Fibroblast of villous mesenchyme (primary cell): ENCODE measurements at regions not wholly inside any gene's neighbourhood (a gene's known extent, or its start where the extent isn't known, plus 50 kb on each side); places are given as distances from the start of the nearest gene placed in this dataset.
"Not testable (repeated sequence)": the region's sequence is repeated elsewhere in the genome, so short reads cannot be mapped to it uniquely, and the experiment has no call there.

Source experiments
- DNase-seq: peaks from one replicate; pipeline ENCODE4 v3.0.0-alpha.2; 2010; ENCODE audit warnings: low read depth
- H3K4me3 ChIP-seq: 2 replicates; pipeline ENCODE4 v1.5.1; 2011; ENCODE audit warnings: low read depth, mild to moderate bottlenecking, low read length
- TF ChIP-seq, protein P1 (sequence below): IDR thresholded peaks from 2 replicates; pipeline ENCODE4 v1.5.1; 2012; ENCODE audit warnings: low read depth, mild to moderate bottlenecking, low read length; ENCODE audit not compliant: insufficient read depth

GRCh38 chr9:68627104-68627503, 77.9 kb upstream of the PIP5K1B start:
- no peak overlapping the region for H3K4me3 ChIP-seq
- DNase-seq: no peak
- TF ChIP-seq, protein P1, sequence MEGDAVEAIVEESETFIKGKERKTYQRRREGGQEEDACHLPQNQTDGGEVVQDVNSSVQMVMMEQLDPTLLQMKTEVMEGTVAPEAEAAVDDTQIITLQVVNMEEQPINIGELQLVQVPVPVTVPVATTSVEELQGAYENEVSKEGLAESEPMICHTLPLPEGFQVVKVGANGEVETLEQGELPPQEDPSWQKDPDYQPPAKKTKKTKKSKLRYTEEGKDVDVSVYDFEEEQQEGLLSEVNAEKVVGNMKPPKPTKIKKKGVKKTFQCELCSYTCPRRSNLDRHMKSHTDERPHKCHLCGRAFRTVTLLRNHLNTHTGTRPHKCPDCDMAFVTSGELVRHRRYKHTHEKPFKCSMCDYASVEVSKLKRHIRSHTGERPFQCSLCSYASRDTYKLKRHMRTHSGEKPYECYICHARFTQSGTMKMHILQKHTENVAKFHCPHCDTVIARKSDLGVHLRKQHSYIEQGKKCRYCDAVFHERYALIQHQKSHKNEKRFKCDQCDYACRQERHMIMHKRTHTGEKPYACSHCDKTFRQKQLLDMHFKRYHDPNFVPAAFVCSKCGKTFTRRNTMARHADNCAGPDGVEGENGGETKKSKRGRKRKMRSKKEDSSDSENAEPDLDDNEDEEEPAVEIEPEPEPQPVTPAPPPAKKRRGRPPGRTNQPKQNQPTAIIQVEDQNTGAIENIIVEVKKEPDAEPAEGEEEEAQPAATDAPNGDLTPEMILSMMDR: no peak

DNA sequence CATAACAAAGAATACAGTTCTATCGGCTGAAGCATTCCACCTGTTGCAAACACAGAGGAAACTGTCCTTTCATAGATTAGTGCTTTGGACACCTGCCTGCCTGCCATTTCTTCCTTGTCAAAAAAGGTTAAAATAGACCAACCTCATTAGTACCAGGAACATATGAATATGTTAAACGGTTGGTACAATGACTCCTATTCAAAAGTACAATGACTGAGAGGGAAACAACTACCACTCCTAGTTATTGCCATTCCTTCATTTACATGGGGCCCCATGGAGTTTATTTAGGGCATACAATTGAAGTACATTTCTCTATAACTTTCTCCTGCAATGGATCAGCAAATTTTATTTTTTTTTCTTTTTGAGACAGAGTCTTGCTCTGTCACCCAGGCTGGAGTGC, 77.4 kb upstream of the PIP5K1B start:
- TF ChIP-seq, protein P1: no peak

GRCh38 chr9:68629042-68629441, 76.0 kb upstream of the PIP5K1B start:
- no peak for DNase-seq
- TF ChIP-seq, protein P1: no peak
- H3K4me3 ChIP-seq: no peak overlapping the region

More for the DNA sequence above, 77.4 kb upstream of the PIP5K1B start:
- no peak overlapping the region for H3K4me3 ChIP-seq
- no peak for DNase-seq

- TF ChIP-seq, protein P1: no peak
- H3K4me3 ChIP-seq: no peak overlapping the region
- no peak for DNase-seq
These were observed 73.2 kb upstream of the PIP5K1B start for GRCh38 chr9:68631811-68632210.

DNA sequence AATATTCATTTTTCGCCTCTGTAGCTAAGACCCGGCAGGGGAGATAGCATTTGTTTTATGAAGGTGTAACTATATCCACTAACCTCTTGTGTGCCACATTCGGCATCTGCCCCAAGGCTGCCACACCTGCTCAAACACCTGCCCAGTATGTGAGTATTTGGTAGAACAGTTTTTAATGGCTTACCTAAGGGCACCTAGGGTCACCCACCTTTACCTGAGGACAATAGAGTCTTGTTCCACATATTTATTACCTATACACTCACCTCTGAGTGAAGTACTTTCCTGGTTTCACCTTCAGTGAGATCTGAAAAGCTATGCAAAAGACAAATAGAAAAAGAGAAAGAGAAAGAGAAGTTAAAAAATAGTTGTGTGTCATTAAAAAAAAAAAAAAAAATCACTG, 68.0 kb upstream of the PIP5K1B start:
- TF ChIP-seq, protein P1: no peak
- H3K4me3 ChIP-seq: no peak overlapping the region
- DNase-seq: no peak

DNA sequence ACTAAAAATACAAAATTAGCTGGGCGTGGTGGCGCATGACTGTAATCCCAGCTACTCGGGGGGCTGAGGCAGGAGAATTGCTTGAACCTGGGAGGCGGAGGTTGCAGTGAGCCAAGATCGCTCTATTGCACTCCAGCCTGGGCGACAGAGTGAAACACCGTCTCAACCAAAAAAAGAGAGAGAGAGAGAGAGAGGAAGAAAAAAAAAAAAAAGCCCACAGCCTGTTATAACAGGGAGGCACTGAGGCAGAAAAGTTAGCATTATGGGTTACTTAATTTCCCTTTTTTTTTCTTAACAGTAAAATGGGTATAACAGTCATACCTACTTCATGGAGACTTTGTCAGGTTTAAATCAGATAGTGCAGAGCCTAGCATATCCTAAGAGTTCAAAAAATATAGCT, 65.8 kb upstream of the PIP5K1B start:
- not testable (repeated sequence) for DNase-seq, H3K4me3 ChIP-seq

DNA sequence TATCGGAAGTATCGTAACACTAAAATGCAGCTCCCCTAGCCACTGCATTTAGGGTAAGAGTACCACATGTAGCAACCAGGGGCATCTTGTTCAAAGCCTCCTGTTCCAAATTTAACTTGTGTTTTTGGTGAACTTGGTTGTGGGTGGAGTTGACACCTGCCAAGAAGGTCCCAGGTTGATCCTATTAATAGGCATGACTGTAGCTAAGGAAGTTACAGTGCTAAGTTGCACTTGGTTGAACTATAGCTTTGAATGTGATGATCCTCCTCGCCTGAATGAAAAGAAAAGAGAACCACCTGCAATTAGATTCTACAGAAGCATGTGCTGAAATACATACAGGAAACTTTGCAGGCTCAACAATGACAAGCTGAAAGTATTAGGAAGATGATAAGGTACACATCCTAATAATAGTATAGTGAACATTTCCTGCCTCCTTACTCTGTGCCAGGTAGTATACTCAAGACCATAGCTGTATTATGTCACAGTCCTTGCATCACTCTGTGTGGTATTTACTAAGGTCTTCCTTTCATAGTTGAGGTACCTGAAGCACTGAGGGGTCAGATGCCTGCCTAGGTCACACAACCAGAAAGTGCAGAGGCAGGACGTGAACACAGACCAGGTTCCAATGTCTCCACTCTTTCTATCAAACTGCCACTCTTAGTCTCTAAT, 64.5 kb upstream of the PIP5K1B start:
- no peak overlapping the region for H3K4me3 ChIP-seq
- TF ChIP-seq, protein P1: no peak

More for the DNA sequence above, 64.5 kb upstream of the PIP5K1B start:
- no peak for DNase-seq
